T-helper 17 cell (primary cell): ENCODE measurements at regions not wholly inside any gene's neighbourhood (a gene's known extent, or its start where the extent isn't known, plus 50 kb on each side); places are given as distances from the start of the nearest gene placed in this dataset.

Experiments
- ATAC-seq: fragments of 150-1000 bp; cut with Tn5 transposase; 2 replicates; pipeline ENCODE4 v1.10.0; 2021; ENCODE audit warnings: mild to moderate bottlenecking, moderate library complexity
- DNase-seq, 3 donors: peaks; one replicate each; pipeline versions ENCODE4 v3.0.0 to v3.0.0-alpha.2; 2020 to 2021
- H3K9me3 ChIP-seq: one replicate; pipeline ENCODE4 v1.7.0; 2013; ENCODE audit warnings: low read length, mild to moderate bottlenecking; ENCODE audit not compliant: control insufficient read depth, poor library complexity, severe bottlenecking
- H3K27ac Mint-ChIP-seq: one replicate; pipeline ENCODE4 v1.8.0; 2022; ENCODE audit warnings: mild to moderate bottlenecking, moderate library complexity, mixed read lengths
- H3K27me3 Mint-ChIP-seq: one replicate; pipeline ENCODE4 v1.8.0; 2022; ENCODE audit warnings: mixed read lengths
- H3K36me3 Mint-ChIP-seq: one replicate; pipeline ENCODE4 v1.8.0; 2022; ENCODE audit warnings: low read depth, mixed read lengths
- H3K4me1 Mint-ChIP-seq: one replicate; pipeline ENCODE4 v1.8.0; 2022; ENCODE audit warnings: mild to moderate bottlenecking, mixed read lengths
- H3K4me3 Mint-ChIP-seq: one replicate; pipeline ENCODE4 v1.8.0; 2022; ENCODE audit warnings: mild to moderate bottlenecking, moderate library complexity, mixed read lengths

- Mint-ChIP-seq H3K4me3 (no peak overlapping the region), H3K27me3 (no peaks in the 10 kb centered on the region), H3K4me1 (no peaks in the 10 kb centered on the region), H3K36me3 (no peaks in the 10 kb centered on the region), H3K27ac (no peak overlapping the region)
- DNase-seq, result no peak
- H3K9me3 ChIP-seq, result no peaks in the 10 kb centered on the region
- no peak for ATAC-seq
Observed at GRCh38 chr4:176575141-176575730, 217.5 kb downstream of the VEGFC start.

- Mint-ChIP-seq H3K4me3 (no peak overlapping the region), H3K27me3 (no peaks in the 10 kb centered on the region), H3K36me3 (no peaks in the 10 kb centered on the region), H3K27ac (no peak overlapping the region), H3K4me1 (no peaks in the 10 kb centered on the region)
- DNase-seq, result no peak
- H3K9me3 ChIP-seq, result no peaks in the 10 kb centered on the region
- no peak for ATAC-seq
Observed at GRCh38 chr4:176579226-176579625, 213.5 kb downstream of the VEGFC start.

- DNase-seq, result no peak
- Mint-ChIP-seq H3K4me3 (no peak overlapping the region), H3K27me3 (no peaks in the 10 kb centered on the region), H3K36me3 (no peaks in the 10 kb centered on the region), H3K4me1 (no peaks in the 10 kb centered on the region), H3K27ac (no peak overlapping the region)
- no peak for ATAC-seq
- H3K9me3 ChIP-seq, result no peaks in the 10 kb centered on the region
Observed at GRCh38 chr4:176583278-176583677, 209.4 kb downstream of the VEGFC start.

DNA sequence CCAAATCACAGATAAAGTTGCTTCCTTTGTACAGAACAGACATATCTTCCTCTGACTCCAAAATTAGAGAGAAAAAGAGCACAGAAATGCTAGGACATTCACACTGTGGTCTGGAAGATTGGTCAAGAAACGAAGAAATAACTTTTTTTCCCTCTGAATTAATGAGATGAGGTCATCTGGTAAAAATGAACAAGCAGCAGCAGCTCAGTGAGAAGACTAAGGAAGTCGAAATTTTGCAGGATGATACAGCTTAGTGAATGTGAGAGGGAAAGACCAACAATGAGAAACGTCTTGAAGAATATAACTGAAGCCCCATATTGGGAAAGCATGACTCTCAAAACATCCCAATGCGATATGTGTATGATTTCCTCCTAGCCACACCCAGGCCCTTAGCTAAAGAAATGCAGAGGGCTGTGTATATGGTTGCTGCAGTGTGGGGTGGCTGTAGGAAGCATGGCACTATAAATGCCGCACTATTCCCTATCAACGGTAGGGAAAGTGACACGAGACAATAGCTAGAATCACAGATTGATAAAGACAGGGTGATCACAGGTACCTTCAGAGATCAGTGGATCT is 208.6 kb downstream of the VEGFC start:
- ATAC-seq (no peak), DNase-seq (no peak)
- no peaks in the 10 kb centered on the region for H3K4me1 Mint-ChIP-seq
- no peaks in the 10 kb centered on the region for H3K27me3 Mint-ChIP-seq
- no peaks in the 10 kb centered on the region for H3K9me3 ChIP-seq
- no peaks in the 10 kb centered on the region for H3K36me3 Mint-ChIP-seq
- H3K4me3 Mint-ChIP-seq, result no peak overlapping the region
- H3K27ac Mint-ChIP-seq, result no peak overlapping the region

DNA sequence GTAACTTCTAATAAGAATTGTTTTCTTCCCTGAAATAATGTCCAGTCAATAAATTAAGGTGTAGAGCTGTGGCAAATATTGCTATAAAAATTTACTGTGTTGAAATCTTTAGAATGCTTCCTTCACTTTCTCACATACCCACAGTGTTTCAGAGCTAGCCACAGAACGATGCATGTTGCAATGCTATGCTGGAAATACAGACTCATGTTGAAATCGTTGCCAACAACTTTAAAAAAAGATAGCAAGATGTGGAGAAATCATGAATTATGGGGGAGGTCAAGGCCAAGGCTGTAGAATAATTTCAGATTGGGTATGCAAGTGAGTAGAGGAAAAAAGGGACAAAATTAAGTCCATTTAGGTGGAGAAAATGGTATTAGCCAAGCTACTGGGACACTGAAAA is 204.8 kb downstream of the VEGFC start:
- ATAC-seq (no peak), DNase-seq (no peak)
- no peaks in the 10 kb centered on the region for H3K9me3 ChIP-seq
- Mint-ChIP-seq H3K36me3 (no peaks in the 10 kb centered on the region), H3K4me3 (no peak overlapping the region), H3K27ac (no peak overlapping the region), H3K27me3 (no peaks in the 10 kb centered on the region), H3K4me1 (no peaks in the 10 kb centered on the region)

DNA sequence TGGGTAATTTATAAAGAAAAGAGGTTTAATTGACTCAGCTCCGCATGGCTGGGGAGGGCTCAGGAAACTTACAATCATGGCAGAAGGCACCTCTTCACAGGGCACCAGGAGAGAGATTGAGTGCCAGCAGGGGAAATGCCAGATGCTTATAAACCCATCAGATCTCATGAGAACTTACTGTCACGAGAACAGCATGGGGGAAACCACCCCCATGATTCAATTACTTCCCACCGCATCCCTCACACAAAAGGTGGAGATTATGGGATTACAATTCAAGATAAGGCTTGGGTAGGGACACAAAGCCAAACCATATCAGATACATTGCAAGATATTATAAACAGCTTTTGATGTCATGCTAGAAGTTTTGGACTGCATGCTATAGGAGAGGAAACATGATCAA is 204.3 kb downstream of the VEGFC start:
- no peak for DNase-seq
- no peaks in the 10 kb centered on the region for H3K36me3 Mint-ChIP-seq
- H3K4me3 Mint-ChIP-seq, result no peak overlapping the region
- no peak overlapping the region for H3K27ac Mint-ChIP-seq
- no peaks in the 10 kb centered on the region for H3K4me1 Mint-ChIP-seq
- H3K9me3 ChIP-seq, result no peaks in the 10 kb centered on the region
- no peaks in the 10 kb centered on the region for H3K27me3 Mint-ChIP-seq
- no peak for ATAC-seq

DNA sequence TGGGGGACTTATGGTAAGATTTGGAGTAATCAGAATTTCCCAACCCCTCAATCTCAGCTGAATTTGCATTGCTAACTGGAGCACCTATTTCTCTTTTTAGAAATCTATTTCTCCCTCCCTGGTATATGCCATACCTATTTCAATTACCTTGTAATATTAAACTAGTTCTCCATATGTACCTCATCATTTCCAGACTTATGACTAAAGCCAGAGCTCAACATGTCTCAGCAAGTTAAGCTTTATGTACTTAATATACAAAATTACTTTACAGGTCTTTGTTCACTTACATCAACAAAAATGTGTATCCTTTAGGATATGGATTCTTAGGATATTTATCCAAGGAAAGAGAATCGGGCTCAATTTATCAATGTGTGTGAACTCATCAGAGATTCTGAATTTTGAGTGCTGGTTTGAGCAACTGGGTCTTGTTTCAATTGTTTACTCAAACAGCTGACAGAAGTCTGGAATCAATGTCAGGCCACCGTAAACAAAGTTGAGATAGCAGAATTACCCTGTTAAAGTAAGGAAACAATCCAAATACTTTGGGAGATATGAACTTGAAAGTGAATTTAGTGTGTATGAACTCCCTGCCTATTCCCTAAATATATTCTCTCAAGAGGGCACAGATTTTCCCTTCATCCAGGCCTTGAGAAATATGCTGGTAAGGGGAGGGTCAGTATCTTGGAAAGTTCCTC is 199.6 kb downstream of the VEGFC start:
- Mint-ChIP-seq H3K4me3 (no peak overlapping the region), H3K27ac (no peak overlapping the region), H3K27me3 (no peaks in the 10 kb centered on the region), H3K4me1 (no peaks in the 10 kb centered on the region), H3K36me3 (no peaks in the 10 kb centered on the region)
- no peaks in the 10 kb centered on the region for H3K9me3 ChIP-seq
- DNase-seq (no peak), ATAC-seq (no peak)

- no peaks in the 10 kb centered on the region for H3K9me3 ChIP-seq
- no peak for ATAC-seq
- H3K4me3 Mint-ChIP-seq, result no peak overlapping the region
Observed at GRCh38 chr4:176593943-176594342, 198.8 kb downstream of the VEGFC start.

DNA sequence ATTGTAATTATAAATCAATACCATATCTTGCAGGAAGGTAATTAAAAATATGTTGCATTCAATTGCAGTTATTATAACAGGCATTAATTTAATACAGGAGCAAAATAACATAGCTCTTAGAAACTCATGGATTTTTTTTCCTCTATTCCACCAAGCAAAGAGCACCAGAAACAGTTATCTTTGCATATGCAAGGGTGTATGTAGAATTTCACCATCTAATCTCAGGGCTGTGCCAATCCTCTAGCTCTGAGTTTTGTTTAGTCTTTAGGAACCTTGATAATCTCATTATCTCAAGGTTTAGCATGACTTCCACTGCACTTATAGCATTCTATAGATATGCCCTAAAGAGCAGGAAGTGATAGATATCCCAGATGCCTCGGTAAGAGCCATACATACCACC is 197.5 kb downstream of the VEGFC start:
- Mint-ChIP-seq H3K27me3 (no peaks in the 10 kb centered on the region), H3K4me3 (no peak overlapping the region), H3K4me1 (no peaks in the 10 kb centered on the region), H3K27ac (no peak overlapping the region), H3K36me3 (no peaks in the 10 kb centered on the region)
- H3K9me3 ChIP-seq, result no peaks in the 10 kb centered on the region
- no peak for ATAC-seq
- DNase-seq, result no peak

More at GRCh38 chr4:176593943-176594342, 198.8 kb downstream of the VEGFC start:
- no peaks in the 10 kb centered on the region for H3K4me1 Mint-ChIP-seq
- no peaks in the 10 kb centered on the region for H3K27me3 Mint-ChIP-seq
- no peaks in the 10 kb centered on the region for H3K36me3 Mint-ChIP-seq
- no peak for DNase-seq
- H3K27ac Mint-ChIP-seq, result no peak overlapping the region

DNA sequence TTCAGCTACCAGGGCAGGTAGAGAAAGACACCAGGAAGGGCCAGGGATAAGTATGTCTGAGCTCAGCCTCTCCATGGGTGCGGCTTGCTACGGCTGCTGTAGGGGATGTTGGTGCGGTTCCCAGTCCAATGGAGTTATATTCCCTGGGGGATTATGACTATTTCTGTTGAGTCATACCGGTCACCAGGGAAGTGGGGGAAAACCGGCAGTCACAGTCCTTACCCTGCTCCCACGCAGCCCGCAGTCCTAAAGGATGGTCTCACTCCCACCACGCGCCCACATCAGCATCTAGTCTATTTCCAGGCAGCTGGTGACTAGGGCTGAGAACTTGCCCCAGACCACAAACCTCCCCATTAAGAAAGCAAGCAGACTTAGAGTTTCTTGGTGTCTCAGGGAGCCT is 191.6 kb downstream of the VEGFC start:
- H3K27ac Mint-ChIP-seq, result no peak overlapping the region
- no peaks in the 10 kb centered on the region for H3K4me1 Mint-ChIP-seq
- H3K9me3 ChIP-seq, result no peaks in the 10 kb centered on the region
- no peaks in the 10 kb centered on the region for H3K36me3 Mint-ChIP-seq
- H3K4me3 Mint-ChIP-seq, result no peak overlapping the region
- H3K27me3 Mint-ChIP-seq, result no peaks in the 10 kb centered on the region
- ATAC-seq, result no peak
- DNase-seq, result no peak

GRCh38 chr4:176607807-176608206 is 184.9 kb downstream of the VEGFC start:
- H3K9me3 ChIP-seq, result no peaks in the 10 kb centered on the region
- ATAC-seq (no peak), DNase-seq (no peak)
- Mint-ChIP-seq H3K4me1 (no peaks in the 10 kb centered on the region), H3K27me3 (no peaks in the 10 kb centered on the region), H3K36me3 (no peaks in the 10 kb centered on the region), H3K4me3 (no peak overlapping the region), H3K27ac (no peak overlapping the region)

DNA sequence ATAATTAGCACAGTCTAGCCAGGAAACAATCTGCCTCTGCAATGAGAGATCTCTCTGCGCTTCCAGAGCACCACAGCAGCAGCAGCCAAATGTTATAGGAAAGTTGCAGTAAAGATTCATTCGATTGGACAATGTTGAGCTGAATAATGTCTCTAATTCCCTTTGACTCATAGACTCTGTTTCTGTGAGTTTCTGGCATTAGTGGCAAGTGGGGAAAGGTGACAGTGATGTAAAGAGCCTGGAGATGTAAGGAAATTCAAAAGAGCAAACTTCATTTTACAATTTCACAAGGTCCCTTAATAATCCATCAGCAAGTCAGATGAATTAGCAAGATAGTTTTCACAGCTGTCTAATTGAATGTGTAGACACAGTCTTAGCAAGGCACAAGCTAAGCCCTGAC is 184.4 kb downstream of the VEGFC start:
- ATAC-seq, result no peak
- H3K4me1 Mint-ChIP-seq, result no peaks in the 10 kb centered on the region
- H3K9me3 ChIP-seq, result no peaks in the 10 kb centered on the region
- no peak overlapping the region for H3K4me3 Mint-ChIP-seq
- no peaks in the 10 kb centered on the region for H3K36me3 Mint-ChIP-seq
- no peak for DNase-seq
- H3K27ac Mint-ChIP-seq, result no peak overlapping the region
- no peaks in the 10 kb centered on the region for H3K27me3 Mint-ChIP-seq

DNA sequence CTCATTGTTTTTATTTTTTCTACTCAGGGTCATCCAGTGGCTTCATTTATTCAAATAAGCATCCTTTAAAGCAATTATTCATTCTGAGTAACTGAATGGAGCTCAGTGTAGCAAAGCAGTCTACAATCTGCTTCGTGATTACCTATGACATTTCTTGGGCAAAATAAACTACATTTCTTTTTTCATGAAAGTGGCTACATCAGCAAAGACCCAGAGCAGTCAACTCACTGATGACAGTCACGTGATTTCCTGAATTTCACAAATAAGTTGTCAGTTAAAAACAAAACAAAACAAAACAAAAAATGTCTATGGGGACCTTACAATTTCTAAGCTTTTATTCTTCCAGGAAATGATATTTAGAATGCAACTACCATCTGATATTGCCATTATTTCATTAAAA is 182.1 kb downstream of the VEGFC start:
- H3K4me3 Mint-ChIP-seq, result no peak overlapping the region
- ATAC-seq, result no peak

GRCh38 chr4:176611381-176611780 is 181.3 kb downstream of the VEGFC start:
- no peaks in the 10 kb centered on the region for H3K9me3 ChIP-seq
- no peak overlapping the region for H3K4me3 Mint-ChIP-seq
- ATAC-seq, result no peak
- H3K36me3 Mint-ChIP-seq, result no peaks in the 10 kb centered on the region
- no peaks in the 10 kb centered on the region for H3K4me1 Mint-ChIP-seq
- no peak for DNase-seq
- no peak overlapping the region for H3K27ac Mint-ChIP-seq
- no peaks in the 10 kb centered on the region for H3K27me3 Mint-ChIP-seq

More for the DNA sequence above, 182.1 kb downstream of the VEGFC start:
- Mint-ChIP-seq H3K27ac (no peak overlapping the region), H3K27me3 (no peaks in the 10 kb centered on the region), H3K36me3 (no peaks in the 10 kb centered on the region), H3K4me1 (no peaks in the 10 kb centered on the region)
- DNase-seq, result no peak
- H3K9me3 ChIP-seq, result no peaks in the 10 kb centered on the region
